Subcutaneous abdominal adipose tissue (tissue), 5 donors: ENCODE measurements at regions not wholly inside any gene's neighbourhood (a gene's known extent, or its start where the extent isn't known, plus 50 kb on each side); places are given as distances from the start of the nearest gene placed in this dataset.

ENCODE experiments used
- H3K27ac ChIP-seq: one replicate; pipeline ENCODE4 v1.7.0; 2013; ENCODE audit warnings: low read depth, mild to moderate bottlenecking, inconsistent platforms, low read length, moderate library complexity
- H3K27me3 ChIP-seq, 5 donors: one replicate each; pipeline ENCODE4 v1.7.0; 2013; ENCODE audit warnings: low read length in 5 of 5, inconsistent platforms in 1 of 5; ENCODE audit not compliant: control insufficient read depth in 5 of 5, insufficient read depth in 4 of 5
- H3K36me3 ChIP-seq, 5 donors: one replicate each; pipeline ENCODE4 v1.7.0; 2013; ENCODE audit warnings: low read length in 5 of 5; ENCODE audit not compliant: control insufficient read depth in 5 of 5, insufficient read depth in 5 of 5
- H3K4me1 ChIP-seq, 5 donors: one replicate each; pipeline ENCODE4 v1.7.0; 2013; ENCODE audit warnings: low read length in 5 of 5, mild to moderate bottlenecking in 3 of 5, moderate library complexity in 1 of 5; ENCODE audit not compliant: control insufficient read depth in 5 of 5, insufficient read depth in 5 of 5
- H3K4me3 ChIP-seq, 5 donors: one replicate each; pipeline ENCODE4 v1.7.0; 2013; ENCODE audit warnings: low read length in 5 of 5, low read depth in 1 of 5
- H3K9ac ChIP-seq, 5 donors: one replicate each; pipeline ENCODE4 v1.7.0; 2013; ENCODE audit warnings: low read length in 5 of 5, mild to moderate bottlenecking in 4 of 5, moderate library complexity in 3 of 5
- H3K9me3 ChIP-seq, 5 donors: one replicate each; pipeline ENCODE4 v1.7.0; 2013; ENCODE audit warnings: low read length in 5 of 5; ENCODE audit not compliant: control insufficient read depth in 5 of 5
- donor health status: healthy.
- donor health status: healthy.
- donor health status: healthy.
- donor health status: healthy.
- donor health status: healthy.

- Histone ChIP-seq H3K27me3 (no peaks in the 10 kb centered on the region), H3K4me1 (no peaks in the 10 kb centered on the region), H3K36me3 (no peaks in the 10 kb centered on the region), H3K4me3 (no peak overlapping the region), H3K9me3 (peaks cover 0 to 9% (median 3%) of the 10 kb centered on the region in 5 donors), H3K9ac (no peak overlapping the region), H3K27ac (no peak overlapping the region)
Observed at GRCh38 chr4:95742179-95742578, 97.7 kb upstream of the PDHA2 start.

DNA sequence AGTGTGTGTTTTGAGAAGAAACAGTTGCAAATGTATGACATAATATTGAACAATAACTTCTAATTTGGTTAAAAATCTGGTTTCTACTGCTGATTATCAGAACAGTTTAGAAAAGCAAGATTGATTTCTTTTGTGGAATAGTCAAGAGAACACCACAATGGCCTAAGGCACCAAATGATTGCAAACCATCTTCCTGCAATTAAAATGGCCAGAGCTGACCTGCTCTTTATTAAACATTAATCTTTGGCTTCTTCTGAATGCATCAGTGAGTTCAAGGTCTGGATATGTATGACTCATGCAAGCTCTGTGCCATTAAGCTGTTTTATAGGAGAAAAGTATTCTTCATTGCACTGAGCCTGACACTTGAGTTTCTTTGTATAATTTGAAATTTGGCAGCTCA, 107.8 kb upstream of the PDHA2 start:
- Histone ChIP-seq H3K9me3 (no peaks in the 10 kb centered on the region), H3K36me3 (no peaks in the 10 kb centered on the region), H3K4me1 (peaks cover 0 to 5% (median 0%) of the 10 kb centered on the region in 5 donors)

GRCh38 chr4:95729596-95729995, 110.3 kb upstream of the PDHA2 start:
- Histone ChIP-seq H3K36me3 (no peaks in the 10 kb centered on the region), H3K27ac (no peak overlapping the region), H3K9ac (no peak overlapping the region), H3K27me3 (no peaks in the 10 kb centered on the region), H3K9me3 (no peaks in the 10 kb centered on the region), H3K4me3 (no peak overlapping the region), H3K4me1 (peaks cover 0 to 5% (median 0%) of the 10 kb centered on the region in 5 donors)

More for the DNA sequence above, 107.8 kb upstream of the PDHA2 start:
- Histone ChIP-seq H3K27ac (no peak overlapping the region), H3K4me3 (no peak overlapping the region), H3K9ac (no peak overlapping the region), H3K27me3 (no peaks in the 10 kb centered on the region)

DNA sequence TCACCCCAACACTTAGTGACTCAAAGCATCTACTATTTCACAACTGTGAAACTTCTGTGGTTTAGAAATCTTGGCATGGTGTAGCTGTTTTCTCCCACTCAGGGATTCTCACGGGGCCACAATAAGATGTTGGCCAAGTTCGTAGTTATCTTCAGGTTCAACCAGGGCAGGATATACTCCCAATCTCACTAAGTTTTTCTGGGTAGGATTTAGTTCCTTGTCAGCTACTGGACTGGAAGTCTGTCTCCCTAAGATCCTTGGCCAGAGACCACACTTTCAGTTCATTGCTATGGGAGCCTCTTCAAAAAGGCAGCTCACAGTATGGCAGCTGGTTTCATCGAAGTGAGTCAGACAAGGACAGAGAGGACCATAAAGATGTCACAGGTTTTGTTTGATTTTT, 111.7 kb upstream of the PDHA2 start:
- H3K27me3 ChIP-seq = no peaks in the 10 kb centered on the region
- no peaks in the 10 kb centered on the region for H3K36me3 ChIP-seq
- no peaks in the 10 kb centered on the region for H3K9me3 ChIP-seq
- H3K4me3 ChIP-seq = peak overlapping the region in 2 of 5 donors; percentile 1 to 26
- H3K4me1 ChIP-seq = peaks cover 0 to 5% (median 0%) of the 10 kb centered on the region in 5 donors
- no peak overlapping the region for H3K9ac ChIP-seq
- no peak overlapping the region for H3K27ac ChIP-seq

DNA sequence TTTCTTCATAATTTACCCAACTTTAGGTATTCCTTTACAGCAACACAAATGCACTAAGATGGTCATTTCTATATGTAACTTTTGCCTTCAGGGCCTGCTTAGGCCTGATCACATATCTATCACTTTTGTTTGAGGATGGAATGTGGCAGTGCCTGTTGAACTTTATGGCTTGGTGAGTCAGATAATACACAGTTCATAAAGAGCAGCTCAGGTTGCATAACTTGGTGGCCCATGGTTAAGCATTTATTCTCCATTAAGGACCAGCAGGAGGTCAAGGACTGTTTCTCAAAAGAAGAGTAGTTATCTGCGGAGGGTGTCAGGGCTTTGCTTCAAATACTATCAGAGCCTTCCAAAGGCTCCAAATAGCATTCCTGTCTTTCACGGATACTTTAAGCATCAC, 124.1 kb upstream of the PDHA2 start:
- no peaks in the 10 kb centered on the region for H3K4me1 ChIP-seq
- H3K9me3 ChIP-seq = no peaks in the 10 kb centered on the region
- H3K9ac ChIP-seq = no peak overlapping the region
- H3K27ac ChIP-seq = no peak overlapping the region
- no peaks in the 10 kb centered on the region for H3K27me3 ChIP-seq
- no peak overlapping the region for H3K4me3 ChIP-seq
- H3K36me3 ChIP-seq = no peaks in the 10 kb centered on the region

GRCh38 chr4:95714571-95714970, 125.3 kb upstream of the PDHA2 start:
- Histone ChIP-seq H3K9me3 (no peaks in the 10 kb centered on the region), H3K27ac (no peak overlapping the region), H3K4me1 (no peaks in the 10 kb centered on the region), H3K27me3 (no peaks in the 10 kb centered on the region), H3K4me3 (no peak overlapping the region), H3K9ac (no peak overlapping the region), H3K36me3 (no peaks in the 10 kb centered on the region)

DNA sequence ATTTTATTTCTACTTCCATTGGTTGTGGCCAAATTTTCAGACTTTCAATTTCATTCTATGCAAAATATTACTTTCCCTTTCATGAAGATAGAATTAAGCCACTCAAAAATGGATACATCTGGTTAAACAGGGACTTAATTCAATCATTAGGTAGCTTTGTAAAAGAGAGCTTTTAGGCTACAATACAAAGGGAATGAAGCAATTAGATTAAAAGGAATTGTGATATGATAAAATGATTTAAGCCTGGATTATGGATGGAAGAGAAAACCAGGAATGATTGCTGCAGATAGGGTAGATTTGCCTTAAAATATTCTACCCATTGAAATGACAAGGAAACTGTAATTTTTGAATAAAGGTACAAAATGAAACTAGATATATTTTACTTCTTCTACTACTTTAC, 134.6 kb upstream of the PDHA2 start:
- H3K9ac ChIP-seq = no peak overlapping the region
- no peaks in the 10 kb centered on the region for H3K36me3 ChIP-seq
- H3K9me3 ChIP-seq = peaks cover 0 to 9% (median 6%) of the 10 kb centered on the region in 5 donors
- no peak overlapping the region for H3K27ac ChIP-seq
- H3K4me1 ChIP-seq = peaks cover 0 to 2% (median 0%) of the 10 kb centered on the region in 5 donors
- H3K4me3 ChIP-seq = no peak overlapping the region
- H3K27me3 ChIP-seq = no peaks in the 10 kb centered on the region

DNA sequence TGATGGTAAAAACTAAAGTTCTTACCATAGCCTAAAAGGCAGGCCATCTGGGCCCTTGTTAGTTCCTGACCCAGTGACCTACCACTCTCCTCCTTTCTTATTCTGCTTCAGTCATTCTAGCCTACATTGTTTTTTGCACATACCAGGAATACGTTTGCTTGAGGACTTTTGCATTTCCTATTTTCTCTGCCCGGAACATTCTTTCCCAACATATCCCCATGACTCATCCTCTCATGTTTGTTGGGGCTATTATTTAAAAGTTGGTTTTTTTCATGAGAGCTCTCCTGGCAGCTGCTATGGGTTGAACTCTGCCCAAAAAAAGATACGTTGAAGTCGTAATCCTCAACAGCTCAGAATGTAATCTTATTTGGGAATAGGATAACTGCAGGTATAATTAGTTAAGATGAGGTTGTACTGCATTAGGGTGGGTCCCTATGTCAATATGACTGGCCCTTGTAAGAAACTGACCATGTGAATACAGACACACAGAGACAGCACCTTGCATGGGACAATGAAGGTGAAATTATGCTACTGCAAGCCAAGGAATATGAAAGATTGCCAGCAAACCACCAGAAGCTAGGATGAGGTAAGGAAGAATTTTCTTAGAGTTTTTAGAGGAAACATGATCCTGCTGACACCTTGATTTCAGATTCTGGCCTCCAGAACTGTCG, 138.3 kb upstream of the PDHA2 start:
- Histone ChIP-seq H3K4me3 (no peak overlapping the region), H3K27me3 (no peaks in the 10 kb centered on the region), H3K9me3 (peaks cover 0 to 9% (median 7%) of the 10 kb centered on the region in 5 donors), H3K4me1 (peaks cover 0 to 2% (median 0%) of the 10 kb centered on the region in 5 donors), H3K9ac (no peak overlapping the region), H3K27ac (no peak overlapping the region), H3K36me3 (no peaks in the 10 kb centered on the region)

- no peak overlapping the region for H3K27ac ChIP-seq
- no peak overlapping the region for H3K4me3 ChIP-seq
- no peaks in the 10 kb centered on the region for H3K36me3 ChIP-seq
- no peaks in the 10 kb centered on the region for H3K27me3 ChIP-seq
- H3K4me1 ChIP-seq = no peaks in the 10 kb centered on the region
- no peaks in the 10 kb centered on the region for H3K9me3 ChIP-seq
- H3K9ac ChIP-seq = no peak overlapping the region
Observed at GRCh38 chr4:95694411-95694810, 145.5 kb upstream of the PDHA2 start.

GRCh38 chr4:95693594-95693993, 144.8 kb upstream of the UNC5C start:
- Histone ChIP-seq H3K4me3 (no peak overlapping the region), H3K27me3 (no peaks in the 10 kb centered on the region), H3K4me1 (no peaks in the 10 kb centered on the region), H3K36me3 (no peaks in the 10 kb centered on the region), H3K9ac (no peak overlapping the region), H3K27ac (no peak overlapping the region), H3K9me3 (no peaks in the 10 kb centered on the region)
